HG02759 (cell line): ENCODE measurements at regions not wholly inside any gene's neighbourhood (a gene's known extent, or its start where the extent isn't known, plus 50 kb on each side); places are given as distances from the start of the nearest gene placed in this dataset.
A peak's percentile ranks its signal among the peaks of the same experiment; 100 is the strongest.
"Not testable (repeated sequence)": the region's sequence is repeated elsewhere in the genome, so short reads cannot be mapped to it uniquely, and the experiment has no call there.

Experiments used
- ATAC-seq: cut with Tn5 transposase; IDR thresholded peaks from one replicate; pipeline ENCODE4 v1.9.1; 2021; ENCODE audit warnings: mild to moderate bottlenecking, moderate library complexity; ENCODE audit not compliant: unreplicated experiment

GRCh38 chr18:22694954-22695353 lies 238.2 kb upstream of the RBBP8 start:
- ATAC-seq, result no peak

- no peak for ATAC-seq
Measured at GRCh38 chr18:22695674-22696073, 237.5 kb upstream of the RBBP8 start.

- ATAC-seq, result no peak
Measured at GRCh38 chr18:22697561-22697960, 235.6 kb upstream of the RBBP8 start.

- ATAC-seq, result no peak
Measured at GRCh38 chr18:22698711-22699110, 234.4 kb upstream of the RBBP8 start.

- ATAC-seq, result no peak
Measured at GRCh38 chr18:22699629-22700028, 233.5 kb upstream of the RBBP8 start.

GRCh38 chr18:22700920-22701319 lies 232.2 kb upstream of the RBBP8 start:
- ATAC-seq, result no peak

- ATAC-seq, result no peak
Measured at GRCh38 chr18:22701326-22701725, 231.8 kb upstream of the RBBP8 start.

- no peak for ATAC-seq
Measured at GRCh38 chr18:22701795-22702194, 231.3 kb upstream of the RBBP8 start.

- ATAC-seq, result no peak
Measured at GRCh38 chr18:22702806-22703205, 230.3 kb upstream of the RBBP8 start.

GRCh38 chr18:22703883-22704585 lies 229.1 kb upstream of the RBBP8 start:
- peak; percentile 81 for ATAC-seq

GRCh38 chr18:22704586-22704918 lies 228.6 kb upstream of the RBBP8 start:
- no peak for ATAC-seq

GRCh38 chr18:22705328-22705727 lies 227.8 kb upstream of the RBBP8 start:
- ATAC-seq, result no peak

GRCh38 chr18:22706025-22706424 lies 227.1 kb upstream of the RBBP8 start:
- ATAC-seq, result not testable (repeated sequence)

- ATAC-seq, result no peak
Measured at GRCh38 chr18:22709288-22710060, 223.7 kb upstream of the RBBP8 start.

- no peak for ATAC-seq
Measured at GRCh38 chr18:22710673-22711191, 222.4 kb upstream of the RBBP8 start.

- no peak for ATAC-seq
Measured at GRCh38 chr18:22711192-22711685, 221.9 kb upstream of the RBBP8 start.

- ATAC-seq, result no peak
Measured at GRCh38 chr18:22713511-22713910, 219.6 kb upstream of the RBBP8 start.

GRCh38 chr18:22717536-22717935 lies 215.6 kb upstream of the RBBP8 start:
- ATAC-seq, result not testable (repeated sequence)

- ATAC-seq, result no peak
Measured at GRCh38 chr18:22723221-22723620, 209.9 kb upstream of the RBBP8 start.

- no peak for ATAC-seq
Measured at GRCh38 chr18:22723773-22724172, 209.4 kb upstream of the RBBP8 start.

- ATAC-seq, result no peak
Measured at GRCh38 chr18:22726469-22726868, 206.7 kb upstream of the RBBP8 start.

GRCh38 chr18:22728016-22728415 lies 205.1 kb upstream of the RBBP8 start:
- ATAC-seq, result no peak
